ENCODE measurements at regions not wholly inside any gene's neighbourhood (a gene's known extent, or its start where the extent isn't known, plus 50 kb on each side); places are given as distances from the start of the nearest gene placed in this dataset.

- Histone ChIP-seq H3K27ac (ENCODE audit: low read length) (no peak overlapping the region), H3K27me3 (replicated peaks; ENCODE audit: insufficient read depth, low read length) (no peaks in the 10 kb centered on the region), H3K36me3 (replicated peaks; ENCODE audit: insufficient read depth, low read length) (no peaks in the 10 kb centered on the region), H3K4me1 (ENCODE audit: low read length) (no peaks in the 10 kb centered on the region), H2AFZ (ENCODE audit: low read length) (no peak overlapping the region), H3K9me3 (replicated peaks; ENCODE audit: insufficient read depth, low read length) (no peaks in the 10 kb centered on the region), H4K20me1 (ENCODE audit: insufficient read depth, low read length) (no peaks in the 10 kb centered on the region), H3K9ac (ENCODE audit: low read length) (no peak overlapping the region), H3K9me2 (replicated peaks; ENCODE audit: insufficient read depth, low read length) (no peaks in the 10 kb centered on the region), H3K4me2 (ENCODE audit: low read depth, low read length) (no peak overlapping the region), H3K4me3 (ENCODE audit: low read length) (no peak overlapping the region), H3K79me2 (ENCODE audit: low read length) (no peaks in the 10 kb centered on the region), H3F3A (ENCODE audit: insufficient read depth, low read length) (no peaks in the 10 kb centered on the region)
- no peak for DNase-seq
- TF ChIP-seq CTCF (IDR thresholded peaks at IDR 0.05; ENCODE audit: low read length) (no peak), EZH2 (optimal IDR thresholded peaks at IDR 0.05; ENCODE audit: low read depth, low read length) (no peak), EZH2phosphoT487 (IDR thresholded peaks at IDR 0.05; ENCODE audit: low read length) (no peak)
Observed at GRCh38 chr21:38716942-38717341, 88.8 kb upstream of the ETS2 start.

DNA sequence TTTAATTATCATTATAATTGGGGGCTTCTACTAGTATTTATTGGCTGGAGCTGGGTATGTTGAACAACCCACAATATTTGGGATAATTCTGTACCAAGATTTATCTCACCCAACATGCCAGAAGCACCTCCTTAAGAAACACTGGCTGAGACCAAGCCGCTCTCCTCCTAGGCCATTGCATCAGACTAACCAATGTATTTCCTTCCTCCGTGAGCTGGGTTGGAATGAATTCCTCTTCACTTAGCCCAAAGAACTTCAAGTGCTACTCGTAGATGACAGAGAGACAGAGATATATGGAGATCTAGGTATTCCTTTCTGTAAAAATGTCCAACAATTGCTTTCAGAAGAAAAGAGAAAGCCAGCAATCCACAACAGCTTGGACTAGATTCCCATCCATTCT lies 87.2 kb upstream of the ETS2 start:
- no peak overlapping the region for H3K4me3 ChIP-seq (ENCODE audit: low read length)

DNA sequence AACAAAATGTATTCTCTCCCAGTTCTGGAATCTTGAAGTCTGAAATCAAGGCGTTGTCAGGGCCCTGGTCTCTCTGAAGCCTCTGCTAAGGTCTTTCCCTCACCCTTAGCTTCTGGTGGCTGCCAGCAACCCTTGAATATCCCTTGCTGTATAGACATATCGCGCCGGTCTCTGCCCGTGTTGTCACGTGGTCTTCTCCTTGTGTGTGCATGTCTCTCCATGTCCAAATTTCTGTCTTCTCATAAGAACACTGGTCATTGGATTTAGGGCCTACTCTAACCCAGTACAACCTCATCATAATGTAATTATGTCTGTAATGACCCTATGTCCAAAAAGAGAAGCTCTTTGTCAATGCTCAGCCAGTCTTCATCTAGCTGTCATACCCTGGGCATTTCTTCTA lies 85.7 kb upstream of the ETS2 start:
- Histone ChIP-seq H3K9me3 (replicated peaks; ENCODE audit: insufficient read depth, low read length) (no peaks in the 10 kb centered on the region), H3F3A (ENCODE audit: insufficient read depth, low read length) (no peaks in the 10 kb centered on the region), H3K27me3 (replicated peaks; ENCODE audit: insufficient read depth, low read length) (no peaks in the 10 kb centered on the region), H2AFZ (ENCODE audit: low read length) (no peak overlapping the region), H3K36me3 (replicated peaks; ENCODE audit: insufficient read depth, low read length) (no peaks in the 10 kb centered on the region), H3K9ac (ENCODE audit: low read length) (no peak overlapping the region), H3K4me3 (ENCODE audit: low read length) (no peak overlapping the region), H3K4me2 (ENCODE audit: low read depth, low read length) (no peak overlapping the region), H3K27ac (ENCODE audit: low read length) (no peak overlapping the region), H3K9me2 (replicated peaks; ENCODE audit: insufficient read depth, low read length) (no peaks in the 10 kb centered on the region), H4K20me1 (ENCODE audit: insufficient read depth, low read length) (no peaks in the 10 kb centered on the region), H3K79me2 (ENCODE audit: low read length) (no peaks in the 10 kb centered on the region), H3K4me1 (ENCODE audit: low read length) (no peaks in the 10 kb centered on the region)
- no peak for DNase-seq
- no peak for TF ChIP-seq CTCF (IDR thresholded peaks at IDR 0.05; ENCODE audit: low read length)
- no peak for TF ChIP-seq EZH2 (optimal IDR thresholded peaks at IDR 0.05; ENCODE audit: low read depth, low read length)
- TF ChIP-seq EZH2phosphoT487 (IDR thresholded peaks at IDR 0.05; ENCODE audit: low read length), result no peak

More for the DNA sequence above, 87.2 kb upstream of the ETS2 start:
- no peaks in the 10 kb centered on the region for H3K79me2 ChIP-seq (ENCODE audit: low read length)
- H3K27ac ChIP-seq (ENCODE audit: low read length), result no peak overlapping the region
- TF ChIP-seq CTCF (IDR thresholded peaks at IDR 0.05; ENCODE audit: low read length) (no peak), EZH2phosphoT487 (IDR thresholded peaks at IDR 0.05; ENCODE audit: low read length) (no peak)
- H3K4me2 ChIP-seq (ENCODE audit: low read depth, low read length), result no peak overlapping the region
- H3K9me3 ChIP-seq (replicated peaks; ENCODE audit: insufficient read depth, low read length), result no peaks in the 10 kb centered on the region
- no peaks in the 10 kb centered on the region for H4K20me1 ChIP-seq (ENCODE audit: insufficient read depth, low read length)
- DNase-seq, result no peak
- no peak overlapping the region for H3K9ac ChIP-seq (ENCODE audit: low read length)
- H2AFZ ChIP-seq (ENCODE audit: low read length), result no peak overlapping the region
- no peaks in the 10 kb centered on the region for H3K36me3 ChIP-seq (replicated peaks; ENCODE audit: insufficient read depth, low read length)
- no peaks in the 10 kb centered on the region for H3K4me1 ChIP-seq (ENCODE audit: low read length)
- no peaks in the 10 kb centered on the region for H3F3A ChIP-seq (ENCODE audit: insufficient read depth, low read length)
- no peaks in the 10 kb centered on the region for H3K9me2 ChIP-seq (replicated peaks; ENCODE audit: insufficient read depth, low read length)
- no peaks in the 10 kb centered on the region for H3K27me3 ChIP-seq (replicated peaks; ENCODE audit: insufficient read depth, low read length)

Measured in MM.1S (cell line).